ENCODE measurements at regions not wholly inside any gene's neighbourhood (a gene's known extent, or its start where the extent isn't known, plus 50 kb on each side); places are given as distances from the start of the nearest gene placed in this dataset.

GRCh38 chr15:23514484-23514883 is 51.0 kb upstream of the MKRN3 start:
- DNase-seq, result no peak

GRCh38 chr15:23506762-23507161 is 58.7 kb upstream of the MKRN3 start:
- DNase-seq, result no peak

GRCh38 chr15:23503980-23504379 is 56.9 kb upstream of the GOLGA6L2 start:
- DNase-seq, result peak; percentile 64

- DNase-seq, result no peak
Observed at GRCh38 chr15:23503576-23503975, 56.5 kb upstream of the GOLGA6L2 start.

GRCh38 chr15:23497710-23498111 is 50.7 kb upstream of the GOLGA6L2 start:
- DNase-seq, result no peak
